OCI-LY7 (cell line): ENCODE measurements at regions not wholly inside any gene's neighbourhood (a gene's known extent, or its start where the extent isn't known, plus 50 kb on each side); places are given as distances from the start of the nearest gene placed in this dataset.

ENCODE experiments used
- EZH2phosphoT487 ChIP-seq: fragments of 200-600 bp; sonication (generic); IDR thresholded peaks from 2 replicates; pipeline ENCODE4 v1.6.1; 2018; ENCODE audit warnings: low read depth, borderline replicate concordance, mild to moderate bottlenecking, mixed run types, antibody characterized with exemption, low read length, moderate library complexity, mixed read lengths
- TF ChIP-seq, protein P1 (sequence below): fragments of 200-600 bp; sonication (generic); conservative IDR thresholded peaks from 2 replicates; pipeline ENCODE4 v1.5.1; 2014; ENCODE audit warnings: mild to moderate bottlenecking, antibody characterized with exemption, low read length, moderate library complexity, mixed read lengths

DNA sequence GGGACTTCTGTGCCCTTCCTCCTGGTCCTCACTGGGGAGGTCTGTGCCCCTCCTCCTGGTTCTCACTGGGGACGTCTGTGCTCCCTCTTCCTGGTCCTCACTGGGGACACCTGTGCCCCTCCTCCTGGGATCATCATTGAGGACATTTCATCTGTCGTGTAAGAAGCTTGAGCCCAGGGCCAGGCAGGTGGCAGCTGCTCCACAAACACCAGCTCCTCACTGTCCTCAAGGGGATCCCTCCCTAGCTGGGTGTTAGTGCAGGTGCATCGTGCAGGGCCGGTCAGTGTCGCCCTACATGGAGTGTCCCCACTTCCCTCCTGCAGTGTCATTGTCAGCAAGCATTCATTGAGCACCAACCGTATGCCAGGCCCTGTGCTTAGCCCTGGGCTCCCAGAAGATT is 312.7 kb downstream of the PTPRU start:
- TF ChIP-seq, protein P1, sequence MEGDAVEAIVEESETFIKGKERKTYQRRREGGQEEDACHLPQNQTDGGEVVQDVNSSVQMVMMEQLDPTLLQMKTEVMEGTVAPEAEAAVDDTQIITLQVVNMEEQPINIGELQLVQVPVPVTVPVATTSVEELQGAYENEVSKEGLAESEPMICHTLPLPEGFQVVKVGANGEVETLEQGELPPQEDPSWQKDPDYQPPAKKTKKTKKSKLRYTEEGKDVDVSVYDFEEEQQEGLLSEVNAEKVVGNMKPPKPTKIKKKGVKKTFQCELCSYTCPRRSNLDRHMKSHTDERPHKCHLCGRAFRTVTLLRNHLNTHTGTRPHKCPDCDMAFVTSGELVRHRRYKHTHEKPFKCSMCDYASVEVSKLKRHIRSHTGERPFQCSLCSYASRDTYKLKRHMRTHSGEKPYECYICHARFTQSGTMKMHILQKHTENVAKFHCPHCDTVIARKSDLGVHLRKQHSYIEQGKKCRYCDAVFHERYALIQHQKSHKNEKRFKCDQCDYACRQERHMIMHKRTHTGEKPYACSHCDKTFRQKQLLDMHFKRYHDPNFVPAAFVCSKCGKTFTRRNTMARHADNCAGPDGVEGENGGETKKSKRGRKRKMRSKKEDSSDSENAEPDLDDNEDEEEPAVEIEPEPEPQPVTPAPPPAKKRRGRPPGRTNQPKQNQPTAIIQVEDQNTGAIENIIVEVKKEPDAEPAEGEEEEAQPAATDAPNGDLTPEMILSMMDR = no peak
- no peak for TF ChIP-seq EZH2phosphoT487
